GM18907 (cell line): ENCODE measurements at regions not wholly inside any gene's neighbourhood (a gene's known extent, or its start where the extent isn't known, plus 50 kb on each side); places are given as distances from the start of the nearest gene placed in this dataset.

Source experiments
- ATAC-seq: cut with Tn5 transposase; IDR thresholded peaks from one replicate; pipeline ENCODE4 v1.9.1; 2021; ENCODE audit warnings: mild to moderate bottlenecking, moderate library complexity; ENCODE audit not compliant: unreplicated experiment

- ATAC-seq, result no peak
Measured at GRCh38 chr14:42687421-42687820, 1080.7 kb downstream of the LRFN5 start.

GRCh38 chr14:42683707-42684106, 1077.0 kb downstream of the LRFN5 start:
- ATAC-seq, result no peak

- ATAC-seq, result no peak
Measured at GRCh38 chr14:42676636-42677035, 1070.0 kb downstream of the LRFN5 start.

GRCh38 chr14:42673963-42674362, 1067.3 kb downstream of the LRFN5 start:
- no peak for ATAC-seq

GRCh38 chr14:42671636-42672035, 1065.0 kb downstream of the LRFN5 start:
- ATAC-seq, result no peak

- no peak for ATAC-seq
Measured at GRCh38 chr14:42665083-42665482, 1058.4 kb downstream of the LRFN5 start.

- no peak for ATAC-seq
Measured at GRCh38 chr14:42664190-42664589, 1057.5 kb downstream of the LRFN5 start.

GRCh38 chr14:42654707-42655106, 1048.0 kb downstream of the LRFN5 start:
- ATAC-seq, result no peak

GRCh38 chr14:42642787-42643186, 1036.1 kb downstream of the LRFN5 start:
- ATAC-seq, result no peak

GRCh38 chr14:42633504-42634095, 1026.9 kb downstream of the LRFN5 start:
- no peak for ATAC-seq

- ATAC-seq, result no peak
Measured at GRCh38 chr14:42629553-42629952, 1022.9 kb downstream of the LRFN5 start.

GRCh38 chr14:42628602-42629001, 1021.9 kb downstream of the LRFN5 start:
- no peak for ATAC-seq

- ATAC-seq, result no peak
Measured at GRCh38 chr14:42626986-42627385, 1020.3 kb downstream of the LRFN5 start.

GRCh38 chr14:42624980-42625761, 1018.5 kb downstream of the LRFN5 start:
- ATAC-seq, result no peak

- ATAC-seq, result no peak
Measured at GRCh38 chr14:42617005-42617404, 1010.3 kb downstream of the LRFN5 start.

- ATAC-seq, result no peak
Measured at GRCh38 chr14:42606839-42607238, 1000.2 kb downstream of the LRFN5 start.

GRCh38 chr14:42602336-42602845, 995.7 kb downstream of the LRFN5 start:
- ATAC-seq, result no peak

- ATAC-seq, result no peak
Measured at GRCh38 chr14:42572032-42572431, 965.4 kb downstream of the LRFN5 start.

GRCh38 chr14:42569227-42569626, 962.6 kb downstream of the LRFN5 start:
- ATAC-seq, result no peak

GRCh38 chr14:42565556-42565955, 958.9 kb downstream of the LRFN5 start:
- ATAC-seq, result no peak

GRCh38 chr14:42563313-42563712, 956.6 kb downstream of the LRFN5 start:
- ATAC-seq, result no peak

GRCh38 chr14:42556551-42556950, 949.9 kb downstream of the LRFN5 start:
- no peak for ATAC-seq
